NCI-H2196 (cell line): ENCODE measurements at regions not wholly inside any gene's neighbourhood (a gene's known extent, or its start where the extent isn't known, plus 50 kb on each side); places are given as distances from the start of the nearest gene placed in this dataset.

Source experiments
- DNase-seq: peaks from one replicate; lab custom pipeline; 2025; ENCODE audit not compliant: unreplicated experiment; lab: John Stamatoyannopoulos, UW

- DNase-seq: no peak
Observed at GRCh38 chr9:31612336-31613030, 772.0 kb upstream of the ACO1 start.

- no peak for DNase-seq
Observed at GRCh38 chr9:31615966-31616365, 768.5 kb upstream of the ACO1 start.

GRCh38 chr9:31623511-31623910, 760.9 kb upstream of the ACO1 start:
- no peak for DNase-seq

GRCh38 chr9:31629292-31629691, 755.2 kb upstream of the ACO1 start:
- no peak for DNase-seq

GRCh38 chr9:31637265-31637664, 747.2 kb upstream of the ACO1 start:
- no peak for DNase-seq

GRCh38 chr9:31637861-31638260, 746.6 kb upstream of the ACO1 start:
- DNase-seq: no peak

- DNase-seq: no peak
Observed at GRCh38 chr9:31639451-31639850, 745.0 kb upstream of the ACO1 start.

- DNase-seq: no peak
Observed at GRCh38 chr9:31669311-31669710, 715.1 kb upstream of the ACO1 start.

GRCh38 chr9:31671011-31671410, 713.4 kb upstream of the ACO1 start:
- no peak for DNase-seq

GRCh38 chr9:31674264-31674663, 710.2 kb upstream of the ACO1 start:
- DNase-seq: no peak

- no peak for DNase-seq
Observed at GRCh38 chr9:31677415-31677814, 707.0 kb upstream of the ACO1 start.

GRCh38 chr9:31677877-31678276, 706.6 kb upstream of the ACO1 start:
- DNase-seq: no peak

GRCh38 chr9:31683116-31683515, 701.3 kb upstream of the ACO1 start:
- DNase-seq: no peak

GRCh38 chr9:31697956-31698355, 686.5 kb upstream of the ACO1 start:
- DNase-seq: no peak

- DNase-seq: no peak
Observed at GRCh38 chr9:31699836-31700235, 684.6 kb upstream of the ACO1 start.

GRCh38 chr9:31700252-31701045, 684.0 kb upstream of the ACO1 start:
- DNase-seq: no peak

GRCh38 chr9:31702957-31703356, 681.5 kb upstream of the ACO1 start:
- DNase-seq: no peak

GRCh38 chr9:31715250-31715649, 669.2 kb upstream of the ACO1 start:
- DNase-seq: no peak

GRCh38 chr9:31719262-31719661, 665.2 kb upstream of the ACO1 start:
- DNase-seq: no peak

GRCh38 chr9:31730398-31730797, 654.0 kb upstream of the ACO1 start:
- no peak for DNase-seq

GRCh38 chr9:31733166-31733565, 651.3 kb upstream of the ACO1 start:
- DNase-seq: no peak

GRCh38 chr9:31736581-31737179, 647.8 kb upstream of the ACO1 start:
- DNase-seq: no peak
